Fibroblast of skin of back (primary cell): ENCODE measurements at regions not wholly inside any gene's neighbourhood (a gene's known extent, or its start where the extent isn't known, plus 50 kb on each side); places are given as distances from the start of the nearest gene placed in this dataset.
"Not testable (repeated sequence)": the region's sequence is repeated elsewhere in the genome, so short reads cannot be mapped to it uniquely, and the experiment has no call there.

Source experiments
- DNase-seq: peaks from one replicate; pipeline ENCODE4 v3.0.0-alpha.2; 2013

DNA sequence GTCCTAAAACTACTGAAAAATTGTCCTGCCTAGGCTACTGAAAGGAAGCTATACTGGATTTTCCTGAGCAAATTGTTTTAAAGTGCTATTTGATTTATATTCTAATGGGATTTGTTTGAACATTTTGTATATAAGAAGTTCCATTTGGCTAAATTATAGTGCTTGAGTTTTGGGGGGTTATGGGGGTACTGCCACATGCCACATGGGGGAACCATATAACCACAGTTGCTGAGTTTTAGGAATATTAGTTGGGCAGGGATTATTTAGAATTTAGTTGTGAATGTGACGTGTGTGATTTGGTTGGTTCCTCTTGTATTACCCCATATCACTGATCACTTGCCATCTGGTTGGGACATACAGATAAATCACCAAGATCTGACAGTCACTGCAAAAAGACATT is 224.5 kb upstream of the TAPT1 start:
- no peak for DNase-seq

DNA sequence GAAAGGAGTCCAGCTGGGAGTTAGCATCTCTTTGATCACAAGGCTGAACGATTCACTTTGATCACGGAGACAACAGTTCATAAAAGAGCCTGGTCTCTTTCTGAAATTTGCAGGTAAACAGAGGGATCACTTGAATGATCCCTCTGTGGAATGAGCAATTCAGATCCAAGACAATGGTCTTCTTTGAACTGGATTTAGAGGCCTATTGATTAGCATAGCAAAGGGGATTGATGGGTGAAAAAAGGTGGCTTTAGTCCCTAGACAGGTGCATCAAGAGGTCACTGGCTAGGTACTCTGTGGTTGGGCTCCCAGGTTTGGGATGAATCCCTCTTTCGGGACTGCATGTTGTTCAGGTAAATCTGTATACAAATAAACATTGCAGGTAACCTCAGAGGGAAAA is 223.8 kb upstream of the TAPT1 start:
- DNase-seq: no peak

DNA sequence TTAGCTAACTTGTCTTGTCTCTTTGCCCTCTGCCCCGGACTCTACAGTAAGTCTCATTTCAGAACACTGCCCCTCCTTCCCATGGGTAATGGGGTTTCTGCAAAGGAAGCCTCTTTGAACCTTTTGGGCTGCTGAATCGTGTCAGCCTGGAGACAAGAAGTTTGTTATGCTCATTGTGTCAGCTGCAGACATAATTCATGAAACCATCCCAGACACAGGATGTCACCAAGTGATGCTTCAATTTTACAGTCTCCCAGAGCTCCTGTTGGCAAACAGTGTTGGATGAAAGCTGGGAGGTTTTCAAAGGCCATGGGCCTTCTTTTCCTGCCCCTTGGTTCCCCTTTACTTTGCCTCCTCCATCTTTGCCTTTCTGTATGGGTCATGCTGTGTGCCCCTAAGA is 223.1 kb upstream of the TAPT1 start:
- DNase-seq: no peak

DNA sequence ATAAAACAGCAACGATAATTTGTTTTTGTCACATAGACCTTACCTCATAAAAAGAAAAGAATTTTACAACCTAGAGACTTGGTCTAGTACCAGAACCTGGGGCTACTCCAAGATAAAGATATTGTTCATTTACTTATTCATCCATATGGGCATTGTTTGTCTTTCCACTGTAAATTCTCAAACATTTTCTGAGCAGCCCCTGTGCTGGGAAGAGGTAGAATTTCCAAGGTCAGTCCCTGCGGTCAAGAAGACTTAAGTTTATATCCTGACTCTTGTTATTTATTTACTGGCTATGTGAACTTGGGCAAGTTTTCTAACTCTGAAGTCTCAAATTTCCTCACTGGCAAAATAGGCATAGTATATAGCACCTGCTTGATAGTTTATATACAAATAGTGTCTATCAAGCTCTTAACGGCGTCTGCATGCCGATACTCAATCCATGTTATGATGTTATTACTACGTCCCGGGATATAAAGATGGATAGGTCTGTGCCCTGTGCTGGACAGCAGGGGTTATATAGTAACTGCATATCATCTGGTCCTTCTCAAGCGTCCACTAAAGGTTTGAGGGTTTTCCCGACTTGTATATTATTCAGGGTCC is 222.1 kb upstream of the TAPT1 start:
- no peak for DNase-seq

DNA sequence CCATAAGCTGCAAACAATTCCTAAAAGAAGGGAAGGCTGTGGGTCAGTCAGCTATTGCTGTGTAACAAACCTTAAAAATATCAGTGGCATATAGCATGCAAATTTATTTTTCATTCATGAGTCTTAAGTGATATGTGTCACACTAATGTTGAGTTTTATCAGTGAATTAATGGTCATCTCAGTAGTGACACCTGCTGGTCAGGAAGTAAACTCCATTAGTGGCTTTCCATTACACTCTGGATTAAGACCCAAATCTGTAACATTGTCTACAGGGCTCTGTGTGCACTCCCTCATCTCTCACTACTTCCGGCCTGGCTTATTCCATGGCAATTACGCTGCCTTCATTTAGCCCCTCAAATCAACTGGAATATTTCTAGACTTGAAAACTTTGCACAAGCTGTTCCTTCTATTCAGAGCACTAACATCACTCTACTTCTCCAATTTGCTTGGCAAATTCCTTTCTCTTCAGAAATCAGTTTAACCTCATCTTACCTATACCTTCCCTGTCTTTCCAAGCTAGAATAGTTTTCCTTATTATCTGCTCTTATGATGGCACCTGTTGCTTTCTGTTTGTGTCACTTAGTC is 217.3 kb upstream of the TAPT1 start:
- peak; percentile 53 for DNase-seq

DNA sequence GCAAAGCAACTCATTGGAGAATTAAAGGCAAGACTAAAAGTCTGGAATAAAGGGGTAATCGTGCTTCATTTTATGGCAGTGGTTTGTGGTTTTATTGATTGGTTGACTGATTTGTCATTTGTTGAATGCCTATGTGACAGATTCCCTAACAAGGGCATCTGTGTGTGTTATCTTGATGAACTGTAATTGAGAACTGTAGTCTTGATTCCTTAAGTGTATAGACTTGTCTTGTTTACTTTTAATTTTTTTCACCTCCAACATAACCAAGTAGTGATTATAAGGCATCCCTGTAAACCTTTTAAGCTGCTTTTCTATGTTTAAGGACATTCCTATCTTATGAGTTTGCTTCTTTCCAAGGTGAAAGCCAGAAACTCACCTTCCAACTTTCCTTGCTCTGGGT is 216.0 kb upstream of the TAPT1 start:
- no peak for DNase-seq

DNA sequence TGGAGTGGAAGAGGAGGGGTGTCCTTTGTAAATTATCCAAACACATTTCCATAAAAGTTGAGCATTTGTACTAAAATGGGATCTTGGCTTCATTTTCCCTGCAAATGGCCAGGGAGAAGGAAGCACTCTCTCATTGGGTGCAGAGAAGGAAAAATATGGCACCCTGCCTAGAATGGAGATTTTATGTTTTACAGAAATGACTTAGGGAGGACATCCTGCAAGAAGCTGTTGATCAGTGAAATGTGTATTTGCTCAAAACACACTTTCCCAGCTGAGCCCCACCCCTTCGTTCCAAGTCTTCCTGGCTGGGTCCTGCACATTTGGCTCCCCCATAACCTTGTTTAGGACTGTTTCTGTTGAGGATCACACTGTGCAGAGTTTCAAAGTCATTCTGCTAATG is 213.5 kb upstream of the TAPT1 start:
- no peak for DNase-seq

DNA sequence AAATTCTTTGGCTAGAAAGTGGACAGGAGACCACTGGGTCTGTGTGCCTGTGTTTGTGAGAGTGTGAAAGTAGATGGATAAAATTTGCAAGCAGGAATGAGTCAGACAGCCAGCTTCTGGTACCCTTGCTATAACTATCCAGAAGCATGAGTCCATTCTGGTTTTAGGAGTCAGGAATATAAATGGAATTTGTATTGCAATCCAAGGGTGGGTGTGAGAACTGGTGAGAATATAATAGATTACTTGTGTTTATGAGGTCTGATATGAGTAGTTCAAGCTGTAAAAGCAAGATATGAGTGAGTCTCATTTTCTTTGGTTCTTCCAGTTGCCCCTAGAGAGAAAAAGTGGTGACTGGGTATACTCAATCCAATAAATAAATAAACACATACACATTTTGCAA is 212.7 kb upstream of the TAPT1 start:
- peak; percentile 71 for DNase-seq

DNA sequence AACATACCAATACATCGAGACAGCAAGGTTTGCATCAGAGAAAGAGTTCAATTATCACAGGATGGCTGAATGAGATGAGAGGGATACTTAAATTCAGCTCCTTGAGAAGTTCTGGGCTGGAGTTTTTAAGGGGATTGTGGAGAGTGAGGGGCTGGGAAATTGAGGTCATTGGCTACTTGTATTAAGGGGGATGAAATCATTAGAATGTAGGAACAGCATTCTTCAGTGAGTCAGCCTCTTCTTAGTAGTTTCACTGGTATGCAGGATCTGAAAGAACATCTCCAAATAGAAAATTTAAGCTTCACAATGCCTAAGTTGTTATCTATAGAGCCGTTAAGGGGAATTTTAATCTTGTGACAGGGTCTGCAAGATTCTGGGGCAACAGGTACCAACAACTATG is 211.6 kb upstream of the TAPT1 start:
- DNase-seq: peak; percentile 71

DNA sequence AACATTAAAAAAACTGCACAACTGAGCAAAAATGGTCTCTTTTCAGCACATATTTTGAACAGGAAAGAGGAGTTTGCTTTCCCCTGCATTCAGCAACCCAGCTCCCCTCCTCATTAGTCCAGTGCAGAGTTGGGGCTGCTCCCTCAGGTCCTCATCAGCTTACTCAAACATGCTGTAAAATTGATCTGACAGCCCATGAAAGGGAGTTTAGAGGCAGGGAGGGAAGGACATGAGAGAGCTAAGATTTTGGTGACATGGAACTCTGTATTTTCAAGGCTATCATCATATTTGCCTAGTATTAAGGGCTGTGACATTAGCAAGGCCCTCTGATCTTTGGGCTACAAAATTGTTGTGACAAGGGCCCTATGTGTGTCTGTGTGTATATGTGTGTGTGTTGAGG is 205.6 kb upstream of the TAPT1 start:
- DNase-seq: no peak

DNA sequence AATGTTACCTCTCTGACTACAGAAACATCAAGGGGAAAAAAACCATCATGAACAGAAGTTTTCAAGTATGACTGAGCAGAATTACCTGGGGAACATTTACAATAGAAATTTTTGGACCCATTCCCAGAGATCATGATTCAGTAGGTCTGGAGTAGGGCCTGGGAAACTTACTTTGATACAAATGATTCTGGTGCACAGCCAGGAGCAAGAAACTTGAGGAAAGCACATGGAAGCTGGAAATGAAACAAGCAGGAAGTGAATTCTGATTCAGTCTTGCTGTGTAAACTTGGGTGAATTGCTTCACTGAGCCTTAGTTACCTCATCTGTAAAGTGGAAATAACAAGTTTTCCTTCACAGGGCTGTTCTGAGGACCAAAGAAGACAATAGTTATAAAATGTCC is 192.5 kb upstream of the TAPT1 start:
- DNase-seq: peak; percentile 15

DNA sequence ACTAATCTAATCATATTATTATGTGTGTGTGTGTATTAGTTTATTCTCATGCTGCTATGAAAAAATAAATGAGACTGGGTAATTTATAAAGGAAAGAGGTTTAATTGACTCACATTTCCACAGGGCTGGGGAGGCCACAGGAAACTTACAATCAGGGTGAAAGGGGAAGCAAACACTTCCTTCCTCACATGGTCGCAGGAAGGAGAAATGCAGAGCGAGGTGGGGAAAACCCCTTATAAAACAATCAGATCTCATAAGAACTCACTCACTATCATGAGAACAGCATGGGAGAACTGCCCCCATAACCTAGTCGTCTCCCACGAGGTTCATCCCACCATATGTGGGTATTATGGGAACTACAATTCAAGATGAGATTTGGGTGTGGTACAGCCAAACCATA is 190.9 kb upstream of the TAPT1 start:
- no peak for DNase-seq

DNA sequence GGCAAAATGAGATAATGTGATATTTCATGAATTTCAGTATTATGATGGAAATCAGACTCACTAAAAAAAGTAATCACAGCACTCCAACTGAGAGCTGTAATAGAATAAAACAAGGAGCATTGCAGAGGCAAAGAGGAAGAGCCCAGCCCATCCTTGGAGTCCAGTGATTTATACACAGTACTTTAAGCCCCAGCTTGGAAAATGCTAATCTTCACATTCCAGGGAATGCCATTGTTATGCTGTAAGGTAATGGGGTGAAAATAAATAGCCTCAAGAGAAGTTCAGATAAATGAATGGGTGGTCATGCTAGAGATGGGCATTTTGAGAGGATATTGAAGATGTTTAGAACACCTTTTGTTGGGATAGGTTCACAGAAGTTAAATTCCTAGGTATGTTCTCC is 190.3 kb upstream of the TAPT1 start:
- no peak for DNase-seq

DNA sequence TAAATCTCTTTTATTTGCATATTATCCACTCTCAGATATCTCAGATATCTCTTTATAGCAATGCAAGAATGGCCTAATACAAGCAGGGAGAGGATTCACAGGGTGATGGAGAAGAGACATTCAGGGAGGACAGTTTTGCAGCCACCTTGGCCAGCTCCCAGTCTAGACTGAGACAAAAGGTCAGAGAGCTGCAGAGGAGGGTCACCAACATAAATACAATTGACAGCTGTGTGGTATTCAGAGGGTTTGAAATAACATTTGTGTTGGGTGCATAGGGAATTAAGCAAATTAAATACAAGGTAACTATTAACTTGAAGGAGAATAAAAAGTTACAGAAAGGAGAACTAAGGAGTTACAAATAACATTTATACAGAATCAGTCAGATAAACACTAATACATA is 189.5 kb upstream of the TAPT1 start:
- DNase-seq: no peak

DNA sequence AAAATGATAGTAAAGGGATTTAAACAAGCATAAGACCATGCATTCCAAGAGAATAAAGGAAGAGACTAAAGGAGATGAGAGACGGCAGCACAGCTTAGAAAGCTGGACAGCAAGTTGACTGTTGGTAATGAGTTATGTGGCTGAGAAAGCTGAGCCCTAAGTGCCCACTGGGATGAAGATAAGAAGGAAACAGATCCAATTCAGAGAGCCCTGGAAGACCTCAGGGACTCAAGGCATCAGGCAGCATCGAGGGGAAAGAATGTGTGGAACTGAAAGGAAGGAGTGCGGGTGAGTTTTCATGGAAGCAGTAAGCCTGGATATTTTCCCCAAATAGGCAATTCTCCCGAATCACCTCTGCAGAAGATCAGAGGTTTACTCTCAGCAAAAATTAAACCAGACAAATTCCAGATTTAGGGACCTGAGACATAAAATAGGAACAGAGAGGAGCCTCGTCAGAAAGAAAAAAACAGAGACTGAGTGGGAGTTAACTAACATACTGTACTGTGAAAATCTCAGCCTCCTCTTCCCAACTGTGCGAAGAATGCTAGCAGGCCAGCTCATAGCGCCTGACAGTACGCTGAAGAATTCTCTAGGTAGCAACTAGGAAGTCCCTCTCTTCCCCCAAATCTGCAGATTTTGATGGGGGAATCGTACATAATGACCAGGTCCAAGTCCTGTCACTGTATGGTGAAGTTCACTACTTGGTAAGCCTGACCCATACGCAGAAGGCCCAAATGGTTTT is 187.7 kb upstream of the TAPT1 start:
- no peak for DNase-seq

DNA sequence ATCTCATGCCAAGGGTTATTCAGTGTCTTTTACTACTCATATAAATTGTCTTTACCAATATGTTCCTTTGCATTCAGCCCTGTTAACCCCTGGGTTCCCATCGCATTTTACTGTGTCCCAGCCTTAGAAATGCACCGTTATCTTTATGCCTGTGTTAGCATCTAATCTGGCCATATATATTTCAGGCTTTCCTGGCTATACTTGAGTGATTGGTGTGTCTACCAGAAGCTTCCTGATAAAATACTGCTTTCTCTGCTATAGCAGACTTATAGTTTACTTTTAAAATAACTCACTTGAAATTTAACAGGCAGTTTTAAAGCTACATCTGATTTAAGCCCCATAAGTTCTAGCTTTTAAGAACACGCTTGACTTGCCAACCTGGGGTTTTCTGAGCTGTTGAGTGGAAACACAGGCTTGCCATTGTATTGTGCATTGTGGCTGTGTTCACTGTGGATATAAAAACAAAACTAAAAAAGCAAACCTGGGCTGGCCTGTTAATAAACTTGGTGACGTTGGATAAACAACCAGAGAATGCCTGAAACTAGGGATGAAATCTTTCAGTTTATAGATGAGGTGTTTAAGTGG is 185.3 kb upstream of the TAPT1 start:
- no peak for DNase-seq

DNA sequence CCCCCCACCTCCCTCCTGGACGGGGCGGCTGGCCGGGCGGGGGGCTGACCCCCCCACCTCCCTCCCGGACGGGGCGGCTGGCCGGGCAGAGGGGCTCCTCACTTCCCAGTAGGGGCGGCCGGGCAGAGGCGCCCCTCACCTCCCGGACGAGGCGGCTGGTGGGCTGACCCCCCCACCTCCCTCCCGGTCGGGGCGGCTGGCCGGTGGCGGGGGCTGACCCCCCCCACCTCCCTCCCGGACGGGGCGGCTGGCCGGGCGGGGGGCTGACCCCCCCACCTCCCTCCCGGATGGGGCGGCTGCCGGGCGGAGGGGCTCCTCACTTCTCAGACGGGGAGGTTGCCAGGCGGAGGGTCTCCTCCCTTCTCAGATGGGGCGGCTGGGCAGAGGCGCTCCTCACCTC is 166.9 kb upstream of the TAPT1 start:
- not testable (repeated sequence) for DNase-seq

DNA sequence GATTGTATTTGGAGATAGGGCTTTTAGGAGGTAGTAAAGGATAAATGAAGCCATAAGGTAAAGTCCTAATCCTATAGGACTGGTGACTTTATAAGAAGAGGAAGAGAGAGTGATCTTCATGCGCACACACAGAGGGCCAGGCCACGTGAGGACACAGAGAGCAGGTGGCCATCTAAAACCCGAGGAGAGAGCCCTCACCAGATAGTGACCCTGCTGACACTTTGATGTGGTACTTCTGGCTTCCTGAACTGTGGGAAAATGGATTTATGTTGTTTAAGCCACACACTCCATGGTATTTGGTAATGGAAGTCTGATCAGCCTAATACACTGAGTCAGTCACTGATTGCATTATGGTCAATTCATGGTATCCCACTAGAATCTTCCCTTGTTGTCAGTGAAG is 164.9 kb upstream of the TAPT1 start:
- no peak for DNase-seq

DNA sequence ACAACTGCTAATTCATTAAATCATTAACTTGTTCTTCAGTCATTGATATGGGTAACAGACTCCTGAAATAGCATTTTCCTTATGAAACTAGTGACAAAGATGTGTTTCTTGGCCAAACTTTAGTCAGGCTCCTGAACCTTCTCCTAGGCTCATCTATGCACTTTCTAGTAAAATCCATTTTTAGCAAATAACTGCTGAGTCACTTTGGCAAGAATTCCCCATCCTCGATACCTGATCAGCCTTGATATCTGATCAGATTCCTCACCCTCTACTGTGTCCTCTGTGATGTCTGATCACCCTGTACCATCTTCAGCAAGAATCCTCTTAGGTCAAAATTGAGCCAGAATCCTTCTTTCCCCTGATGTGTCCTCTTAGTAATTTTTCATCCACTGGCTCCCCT is 161.2 kb upstream of the TAPT1 start:
- no peak for DNase-seq

DNA sequence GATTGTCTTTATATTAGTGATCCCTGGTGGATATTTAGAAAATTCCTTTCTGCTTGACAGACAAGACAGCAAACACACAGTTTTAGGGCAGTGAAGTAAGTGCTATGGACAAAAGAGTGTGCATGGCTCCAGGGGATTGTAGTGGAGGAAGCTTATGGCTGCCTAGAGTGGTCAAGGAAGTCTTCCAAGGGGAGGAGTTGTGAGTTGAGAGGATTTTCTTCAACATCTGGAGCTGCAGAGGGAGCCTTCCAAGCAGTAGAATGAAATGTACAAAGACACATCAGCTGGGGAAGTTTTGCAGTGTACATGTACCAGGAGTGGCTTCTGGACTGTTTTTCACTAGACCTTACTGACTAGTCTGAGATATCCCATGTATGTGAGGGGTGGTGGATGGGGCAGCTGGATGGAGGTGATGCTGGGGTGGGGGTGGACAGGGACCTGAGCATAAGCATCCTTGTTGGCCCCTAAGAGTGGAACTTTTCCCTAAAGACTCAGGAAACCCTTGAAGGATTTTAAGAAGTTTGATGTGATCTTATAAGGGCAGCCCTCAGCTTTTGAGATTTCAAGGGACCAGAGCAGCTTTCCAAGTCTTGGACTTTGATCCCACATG is 160.5 kb upstream of the TAPT1 start:
- DNase-seq: no peak

DNA sequence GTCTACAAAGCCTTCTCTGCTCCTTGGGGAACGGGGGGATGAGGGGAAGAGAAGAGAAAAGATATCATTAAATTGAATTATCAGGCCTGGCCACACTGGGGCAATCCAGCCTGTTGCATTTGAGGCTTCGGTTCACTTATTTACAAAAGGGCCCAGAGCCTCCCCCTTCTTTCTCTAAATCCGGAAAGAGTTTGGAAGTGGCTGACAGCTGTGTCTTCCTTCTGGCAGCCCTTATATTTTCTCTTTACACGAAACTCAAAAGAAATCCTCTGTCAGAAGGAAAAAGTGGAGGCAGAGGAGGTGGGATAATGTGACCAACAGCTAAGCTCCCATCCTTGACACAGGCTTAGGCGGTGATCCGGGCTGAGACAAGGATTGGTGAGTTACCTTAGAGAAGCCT is 158.3 kb upstream of the TAPT1 start:
- no peak for DNase-seq

DNA sequence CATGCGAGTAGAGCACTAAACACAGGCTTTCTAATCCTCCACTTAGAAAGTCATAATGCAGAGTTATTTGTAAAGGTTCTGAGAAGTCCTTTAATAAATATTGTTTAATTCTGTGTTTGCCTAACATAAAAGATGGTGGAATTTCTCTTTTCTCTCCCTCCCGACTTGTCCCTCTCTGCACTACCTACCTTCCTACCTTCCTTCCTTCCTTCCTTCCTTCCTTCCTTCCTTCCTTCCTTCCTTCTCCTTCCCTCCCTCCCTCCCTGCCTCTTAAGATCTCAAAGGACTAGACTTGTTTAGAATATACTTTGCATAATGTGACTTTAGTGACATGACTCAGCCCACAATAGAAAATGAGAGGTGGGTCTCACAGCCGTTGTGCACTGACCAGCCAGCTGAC is 156.3 kb upstream of the TAPT1 start:
- no peak for DNase-seq

DNA sequence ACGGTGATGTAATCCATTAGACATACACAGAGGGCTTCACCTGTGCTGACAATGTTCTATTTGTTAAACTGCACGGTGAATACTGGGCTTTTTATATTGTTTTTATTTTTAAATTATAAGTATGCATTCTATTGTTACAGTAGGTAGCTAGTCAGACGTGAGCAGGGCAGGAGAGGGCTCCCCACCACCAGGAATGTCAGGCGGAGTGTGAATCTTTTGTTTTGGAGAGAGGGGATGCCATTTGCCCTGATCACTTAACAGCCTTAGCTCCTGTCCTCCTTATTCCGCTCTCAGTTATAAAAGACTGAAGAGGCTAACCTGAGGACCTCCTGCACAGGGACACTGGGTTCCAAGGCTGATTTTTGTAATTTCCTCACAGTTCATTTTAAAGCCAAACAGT is 151.6 kb upstream of the TAPT1 start:
- DNase-seq: no peak
